ENCODE measurements at regions not wholly inside any gene's neighbourhood (a gene's known extent, or its start where the extent isn't known, plus 50 kb on each side); places are given as distances from the start of the nearest gene placed in this dataset.
A peak's percentile ranks its signal among the peaks of the same experiment; 100 is the strongest.
"Not testable (repeated sequence)": the region's sequence is repeated elsewhere in the genome, so short reads cannot be mapped to it uniquely, and the experiment has no call there.

GRCh38 chr3:110521019-110521418, 550.6 kb upstream of the NECTIN3 start:
- FAIRE-seq (peak; percentile 99), DNase-seq (ENCODE audit: insufficient read length, low spot score) (peak; percentile 39)
- TF ChIP-seq POLR2A (IDR thresholded peaks at IDR 0.05; ENCODE audit: low read depth, low read length) = no peak

GRCh38 chr3:110525558-110526064, 546.0 kb upstream of the NECTIN3 start:
- FAIRE-seq; DNase-seq (ENCODE audit: insufficient read length, low spot score): not testable (repeated sequence)

GRCh38 chr3:110526777-110527727, 544.6 kb upstream of the NECTIN3 start:
- peak; percentile 98 for FAIRE-seq
- TF ChIP-seq POLR2A (IDR thresholded peaks at IDR 0.05; ENCODE audit: low read depth, low read length) = no peak
- DNase-seq (ENCODE audit: insufficient read length, low spot score) = peak; percentile 18

- FAIRE-seq = no peak
- no peak for TF ChIP-seq POLR2A (IDR thresholded peaks at IDR 0.05; ENCODE audit: low read depth, low read length)
- no peak for DNase-seq (ENCODE audit: insufficient read length, low spot score)
These were observed 543.1 kb upstream of the NECTIN3 start for GRCh38 chr3:110528305-110529121.

GRCh38 chr3:110530902-110531301, 540.7 kb upstream of the NECTIN3 start:
- DNase-seq (ENCODE audit: insufficient read length, low spot score) (no peak), FAIRE-seq (no peak)
- no peak for TF ChIP-seq POLR2A (IDR thresholded peaks at IDR 0.05; ENCODE audit: low read depth, low read length)

- DNase-seq (ENCODE audit: insufficient read length, low spot score) = no peak
- no peak for FAIRE-seq
- no peak for TF ChIP-seq POLR2A (IDR thresholded peaks at IDR 0.05; ENCODE audit: low read depth, low read length)
These were observed 538.5 kb upstream of the NECTIN3 start for GRCh38 chr3:110533089-110533488.

GRCh38 chr3:110542552-110543150, 529.0 kb upstream of the NECTIN3 start:
- no peak for FAIRE-seq
- TF ChIP-seq POLR2A (IDR thresholded peaks at IDR 0.05; ENCODE audit: low read depth, low read length) = no peak

GRCh38 chr3:110544730-110545129, 526.9 kb upstream of the NECTIN3 start:
- TF ChIP-seq POLR2A (IDR thresholded peaks at IDR 0.05; ENCODE audit: low read depth, low read length) = no peak
- FAIRE-seq = no peak
- no peak for DNase-seq (ENCODE audit: insufficient read length, low spot score)

More at GRCh38 chr3:110542552-110543150, 529.0 kb upstream of the NECTIN3 start:
- no peak for DNase-seq (ENCODE audit: insufficient read length, low spot score)

- DNase-seq (ENCODE audit: insufficient read length, low spot score) (no peak), FAIRE-seq (no peak)
These were observed 521.1 kb upstream of the NECTIN3 start for GRCh38 chr3:110550511-110550910.

GRCh38 chr3:110562621-110563020, 509.0 kb upstream of the NECTIN3 start:
- no peak for DNase-seq (ENCODE audit: insufficient read length, low spot score)
- TF ChIP-seq POLR2A (IDR thresholded peaks at IDR 0.05; ENCODE audit: low read depth, low read length) = no peak
- FAIRE-seq = peak; percentile 27

More at GRCh38 chr3:110550511-110550910, 521.1 kb upstream of the NECTIN3 start:
- no peak for TF ChIP-seq POLR2A (IDR thresholded peaks at IDR 0.05; ENCODE audit: low read depth, low read length)

- TF ChIP-seq POLR2A (IDR thresholded peaks at IDR 0.05; ENCODE audit: low read depth, low read length) = no peak
- no peak for FAIRE-seq
- no peak for DNase-seq (ENCODE audit: insufficient read length, low spot score)
These were observed 506.9 kb upstream of the NECTIN3 start for GRCh38 chr3:110564674-110565073.

GRCh38 chr3:110567029-110567428, 504.6 kb upstream of the NECTIN3 start:
- DNase-seq (ENCODE audit: insufficient read length, low spot score) (no peak), FAIRE-seq (peak; percentile 11)
- TF ChIP-seq POLR2A (IDR thresholded peaks at IDR 0.05; ENCODE audit: low read depth, low read length) = no peak

GRCh38 chr3:110568246-110568645, 503.4 kb upstream of the NECTIN3 start:
- FAIRE-seq = peak; percentile 96
- peak; percentile 17 for DNase-seq (ENCODE audit: insufficient read length, low spot score)
- no peak for TF ChIP-seq POLR2A (IDR thresholded peaks at IDR 0.05; ENCODE audit: low read depth, low read length)

GRCh38 chr3:110569073-110569472, 502.5 kb upstream of the NECTIN3 start:
- FAIRE-seq = no peak
- no peak for TF ChIP-seq POLR2A (IDR thresholded peaks at IDR 0.05; ENCODE audit: low read depth, low read length)
- no peak for DNase-seq (ENCODE audit: insufficient read length, low spot score)

All from H54 (cell line).